ENCODE measurements at regions not wholly inside any gene's neighbourhood (a gene's known extent, or its start where the extent isn't known, plus 50 kb on each side); places are given as distances from the start of the nearest gene placed in this dataset.
"Not testable (repeated sequence)": the region's sequence is repeated elsewhere in the genome, so short reads cannot be mapped to it uniquely, and the experiment has no call there.

- not testable (repeated sequence) for H3K9me3 ChIP-seq (ENCODE audit: control insufficient read depth in 2 of 2, low read length in 2 of 2); H3K4me3 ChIP-seq (ENCODE audit: low read length in 2 of 2); H3K4me1 ChIP-seq (ENCODE audit: control insufficient read depth, insufficient read depth, low read length); H3K27ac ChIP-seq (ENCODE audit: low read length); H3K9ac ChIP-seq (ENCODE audit: low read length in 2 of 2); H3K27me3 ChIP-seq (ENCODE audit: control insufficient read depth in 1 of 2, insufficient read depth in 2 of 2, low read length in 2 of 2); H3K36me3 ChIP-seq (ENCODE audit: control insufficient read depth in 2 of 2, insufficient read depth in 2 of 2, low read length in 2 of 2)
These were observed 51.1 kb upstream of the BNC1 start for GRCh38 chr15:83335542-83335941.

- H3K27ac ChIP-seq (ENCODE audit: low read length): no peak overlapping the region
- H3K4me3 ChIP-seq (ENCODE audit: low read length in 2 of 2): no peak overlapping the region
- no peaks in the 10 kb centered on the region for H3K9me3 ChIP-seq (ENCODE audit: control insufficient read depth in 2 of 2, low read length in 2 of 2)
- H3K9ac ChIP-seq (ENCODE audit: low read length in 2 of 2): no peak overlapping the region
- H3K27me3 ChIP-seq (ENCODE audit: control insufficient read depth in 1 of 2, insufficient read depth in 2 of 2, low read length in 2 of 2): peaks cover 4 to 5% of the 10 kb centered on the region in 2 donors
- no peaks in the 10 kb centered on the region for H3K4me1 ChIP-seq (ENCODE audit: control insufficient read depth, insufficient read depth, low read length)
- no peaks in the 10 kb centered on the region for H3K36me3 ChIP-seq (ENCODE audit: control insufficient read depth in 2 of 2, insufficient read depth in 2 of 2, low read length in 2 of 2)
These were observed 54.9 kb upstream of the BNC1 start for GRCh38 chr15:83339396-83339795.

GRCh38 chr15:83340087-83340486 is 55.6 kb upstream of the BNC1 start:
- peaks cover 4 to 5% of the 10 kb centered on the region in 2 donors for H3K27me3 ChIP-seq (ENCODE audit: control insufficient read depth in 1 of 2, insufficient read depth in 2 of 2, low read length in 2 of 2)
- H3K4me3 ChIP-seq (ENCODE audit: low read length in 2 of 2): no peak overlapping the region
- H3K4me1 ChIP-seq (ENCODE audit: control insufficient read depth, insufficient read depth, low read length): no peaks in the 10 kb centered on the region
- H3K9me3 ChIP-seq (ENCODE audit: control insufficient read depth in 2 of 2, low read length in 2 of 2): no peaks in the 10 kb centered on the region
- no peak overlapping the region for H3K9ac ChIP-seq (ENCODE audit: low read length in 2 of 2)
- H3K27ac ChIP-seq (ENCODE audit: low read length): no peak overlapping the region
- H3K36me3 ChIP-seq (ENCODE audit: control insufficient read depth in 2 of 2, insufficient read depth in 2 of 2, low read length in 2 of 2): no peaks in the 10 kb centered on the region

- H3K9me3 ChIP-seq (ENCODE audit: control insufficient read depth in 2 of 2, low read length in 2 of 2): peaks cover 0 to 4% of the 10 kb centered on the region in 2 donors
- no peak overlapping the region for H3K4me3 ChIP-seq (ENCODE audit: low read length in 2 of 2)
- H3K9ac ChIP-seq (ENCODE audit: low read length in 2 of 2): no peak overlapping the region
- H3K27ac ChIP-seq (ENCODE audit: low read length): no peak overlapping the region
- peaks cover 6 to 10% of the 10 kb centered on the region in 2 donors for H3K27me3 ChIP-seq (ENCODE audit: control insufficient read depth in 1 of 2, insufficient read depth in 2 of 2, low read length in 2 of 2)
- no peaks in the 10 kb centered on the region for H3K36me3 ChIP-seq (ENCODE audit: control insufficient read depth in 2 of 2, insufficient read depth in 2 of 2, low read length in 2 of 2)
- no peaks in the 10 kb centered on the region for H3K4me1 ChIP-seq (ENCODE audit: control insufficient read depth, insufficient read depth, low read length)
These were observed 61.9 kb upstream of the BNC1 start for GRCh38 chr15:83346342-83346741.

- H3K27me3 ChIP-seq (ENCODE audit: control insufficient read depth in 1 of 2, insufficient read depth in 2 of 2, low read length in 2 of 2): peaks cover 6% of the 10 kb centered on the region in 2 donors
- H3K27ac ChIP-seq (ENCODE audit: low read length): no peak overlapping the region
- peaks cover 0 to 4% of the 10 kb centered on the region in 2 donors for H3K9me3 ChIP-seq (ENCODE audit: control insufficient read depth in 2 of 2, low read length in 2 of 2)
- no peak overlapping the region for H3K9ac ChIP-seq (ENCODE audit: low read length in 2 of 2)
- H3K4me1 ChIP-seq (ENCODE audit: control insufficient read depth, insufficient read depth, low read length): no peaks in the 10 kb centered on the region
- H3K36me3 ChIP-seq (ENCODE audit: control insufficient read depth in 2 of 2, insufficient read depth in 2 of 2, low read length in 2 of 2): no peaks in the 10 kb centered on the region
- no peak overlapping the region for H3K4me3 ChIP-seq (ENCODE audit: low read length in 2 of 2)
These were observed 67.7 kb upstream of the BNC1 start for GRCh38 chr15:83352119-83352518.

- H3K27me3 ChIP-seq (ENCODE audit: control insufficient read depth in 1 of 2, insufficient read depth in 2 of 2, low read length in 2 of 2): peaks cover 0 to 5% of the 10 kb centered on the region in 2 donors
- no peak overlapping the region for H3K4me3 ChIP-seq (ENCODE audit: low read length in 2 of 2)
- H3K4me1 ChIP-seq (ENCODE audit: control insufficient read depth, insufficient read depth, low read length): no peaks in the 10 kb centered on the region
- H3K36me3 ChIP-seq (ENCODE audit: control insufficient read depth in 2 of 2, insufficient read depth in 2 of 2, low read length in 2 of 2): no peaks in the 10 kb centered on the region
- H3K27ac ChIP-seq (ENCODE audit: low read length): no peak overlapping the region
- no peaks in the 10 kb centered on the region for H3K9me3 ChIP-seq (ENCODE audit: control insufficient read depth in 2 of 2, low read length in 2 of 2)
- H3K9ac ChIP-seq (ENCODE audit: low read length in 2 of 2): no peak overlapping the region
These were observed 72.3 kb upstream of the BNC1 start for GRCh38 chr15:83356501-83357399.

GRCh38 chr15:83358972-83359564 is 74.6 kb upstream of the BNC1 start:
- H3K9me3 ChIP-seq (ENCODE audit: control insufficient read depth in 2 of 2, low read length in 2 of 2): no peaks in the 10 kb centered on the region
- no peaks in the 10 kb centered on the region for H3K4me1 ChIP-seq (ENCODE audit: control insufficient read depth, insufficient read depth, low read length)
- no peak overlapping the region for H3K27ac ChIP-seq (ENCODE audit: low read length)
- peaks cover 0 to 7% of the 10 kb centered on the region in 2 donors for H3K27me3 ChIP-seq (ENCODE audit: control insufficient read depth in 1 of 2, insufficient read depth in 2 of 2, low read length in 2 of 2)
- no peak overlapping the region for H3K9ac ChIP-seq (ENCODE audit: low read length in 2 of 2)
- no peaks in the 10 kb centered on the region for H3K36me3 ChIP-seq (ENCODE audit: control insufficient read depth in 2 of 2, insufficient read depth in 2 of 2, low read length in 2 of 2)
- no peak overlapping the region for H3K4me3 ChIP-seq (ENCODE audit: low read length in 2 of 2)

GRCh38 chr15:83362706-83363105 is 78.2 kb upstream of the BNC1 start:
- Histone ChIP-seq H3K9me3 (ENCODE audit: control insufficient read depth in 2 of 2, low read length in 2 of 2) (no peaks in the 10 kb centered on the region), H3K9ac (ENCODE audit: low read length in 2 of 2) (no peak overlapping the region), H3K4me3 (ENCODE audit: low read length in 2 of 2) (no peak overlapping the region), H3K27me3 (ENCODE audit: control insufficient read depth in 1 of 2, insufficient read depth in 2 of 2, low read length in 2 of 2) (peaks cover 0 to 13% of the 10 kb centered on the region in 2 donors), H3K4me1 (ENCODE audit: control insufficient read depth, insufficient read depth, low read length) (peaks cover 9% of the 10 kb centered on the region), H3K27ac (ENCODE audit: low read length) (no peak overlapping the region), H3K36me3 (ENCODE audit: control insufficient read depth in 2 of 2, insufficient read depth in 2 of 2, low read length in 2 of 2) (no peaks in the 10 kb centered on the region)

- Histone ChIP-seq H3K9me3 (ENCODE audit: control insufficient read depth in 2 of 2, low read length in 2 of 2) (no peaks in the 10 kb centered on the region), H3K4me1 (ENCODE audit: control insufficient read depth, insufficient read depth, low read length) (peaks cover 9% of the 10 kb centered on the region), H3K9ac (ENCODE audit: low read length in 2 of 2) (no peak overlapping the region), H3K27me3 (ENCODE audit: control insufficient read depth in 1 of 2, insufficient read depth in 2 of 2, low read length in 2 of 2) (peaks cover 0 to 13% of the 10 kb centered on the region in 2 donors), H3K27ac (ENCODE audit: low read length) (no peak overlapping the region), H3K36me3 (ENCODE audit: control insufficient read depth in 2 of 2, insufficient read depth in 2 of 2, low read length in 2 of 2) (no peaks in the 10 kb centered on the region), H3K4me3 (ENCODE audit: low read length in 2 of 2) (no peak overlapping the region)
These were observed 80.0 kb upstream of the BNC1 start for GRCh38 chr15:83364501-83364900.

GRCh38 chr15:83365370-83365938 is 81.0 kb upstream of the BNC1 start:
- H3K27ac ChIP-seq (ENCODE audit: low read length): no peak overlapping the region
- no peaks in the 10 kb centered on the region for H3K36me3 ChIP-seq (ENCODE audit: control insufficient read depth in 2 of 2, insufficient read depth in 2 of 2, low read length in 2 of 2)
- H3K4me3 ChIP-seq (ENCODE audit: low read length in 2 of 2): peak overlapping the region; percentile 55 to 69
- no peaks in the 10 kb centered on the region for H3K9me3 ChIP-seq (ENCODE audit: control insufficient read depth in 2 of 2, low read length in 2 of 2)
- H3K27me3 ChIP-seq (ENCODE audit: control insufficient read depth in 1 of 2, insufficient read depth in 2 of 2, low read length in 2 of 2): peaks cover 0 to 13% of the 10 kb centered on the region in 2 donors
- H3K9ac ChIP-seq (ENCODE audit: low read length in 2 of 2): peak overlapping the region in 1 of 2 donors; percentile 36
- peaks cover 9% of the 10 kb centered on the region for H3K4me1 ChIP-seq (ENCODE audit: control insufficient read depth, insufficient read depth, low read length)
